Eye (tissue), 1 donor: ENCODE measurements at regions not wholly inside any gene's neighbourhood (a gene's known extent, or its start where the extent isn't known, plus 50 kb on each side); places are given as distances from the start of the nearest gene placed in this dataset.

ENCODE experiments used
- DNase-seq: peaks from one replicate; pipeline ENCODE4 v3.0.0-alpha.2; 2015

DNA sequence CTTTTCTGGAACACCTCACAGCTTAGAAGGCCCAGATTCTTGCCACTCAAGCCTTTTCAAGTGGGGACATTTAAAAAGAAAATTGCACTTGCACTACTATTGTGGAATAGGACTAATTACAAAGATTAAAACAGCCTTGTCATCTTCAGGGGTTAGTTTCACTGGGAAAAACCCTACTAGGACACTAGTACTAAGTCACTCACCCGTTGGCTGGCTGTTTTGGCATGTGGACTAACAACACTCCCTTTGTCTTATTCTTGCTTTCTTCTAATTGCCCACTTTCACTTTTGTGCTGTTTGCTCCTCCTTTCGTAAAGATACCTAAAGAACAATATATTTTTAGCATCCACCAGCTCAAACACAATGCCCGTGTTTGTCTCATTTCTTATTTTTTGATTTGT is 200.9 kb upstream of the MID1 start:
- DNase-seq = no peak

DNA sequence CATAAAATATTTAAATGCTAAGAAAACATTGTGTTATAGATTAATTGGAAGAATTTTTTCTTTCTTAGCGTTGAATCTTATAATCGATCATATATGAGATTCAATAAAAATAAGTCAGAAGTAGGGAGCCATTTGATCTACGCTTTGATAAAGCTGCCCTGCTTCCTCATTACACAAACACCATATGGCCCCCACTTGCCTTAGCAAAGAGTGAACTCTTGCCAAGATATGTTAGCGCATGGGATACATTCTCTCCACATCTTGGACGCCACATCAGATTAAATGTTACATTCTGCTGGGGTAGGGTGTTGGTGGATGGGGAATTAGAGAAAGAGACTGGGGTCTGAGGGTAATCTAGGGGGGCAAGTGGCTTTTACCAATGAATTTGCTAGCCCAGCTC is 207.7 kb upstream of the MID1 start:
- no peak for DNase-seq

DNA sequence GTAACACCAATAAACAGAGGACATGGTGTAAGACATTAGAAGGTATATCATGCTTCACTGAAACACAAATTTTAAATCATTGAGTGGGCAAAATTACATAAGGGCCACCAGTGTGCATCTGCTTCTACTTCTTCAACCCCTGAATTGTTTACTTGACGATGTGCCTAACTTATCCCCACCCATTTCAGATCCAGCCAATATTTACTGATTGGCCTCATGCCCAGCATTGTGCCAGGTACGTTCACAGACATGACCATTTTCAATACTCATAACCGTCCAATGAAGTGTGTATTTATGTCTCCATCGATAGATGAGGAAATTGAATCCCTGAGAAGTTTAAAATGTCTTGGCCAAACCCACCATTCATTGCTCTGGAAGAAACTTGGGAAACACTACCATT is 208.3 kb upstream of the MID1 start:
- DNase-seq = no peak

- DNase-seq = peak; percentile 20
These were observed 211.5 kb upstream of the MID1 start for GRCh38 chrX:10831716-10832502.

GRCh38 chrX:10833299-10834169 is 213.1 kb upstream of the MID1 start:
- DNase-seq = peak; percentile 60

DNA sequence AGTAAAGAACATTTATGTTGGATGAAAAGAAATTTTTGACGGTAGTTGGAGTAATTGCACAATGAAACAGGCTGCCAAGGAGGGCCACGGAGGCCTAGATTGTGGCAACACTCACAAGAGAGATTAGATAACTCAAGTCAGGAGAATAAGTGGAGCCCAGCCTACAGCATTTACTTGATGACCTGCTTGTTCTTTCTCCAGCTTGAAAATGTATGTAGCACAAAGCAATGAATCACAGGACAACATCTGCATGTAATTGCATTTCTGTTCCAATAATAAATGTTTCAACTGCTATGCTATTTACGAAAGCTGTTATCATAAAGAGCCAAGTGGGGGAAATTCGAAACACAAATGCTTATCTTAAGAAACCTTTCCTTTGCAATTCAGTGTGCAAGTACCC is 221.2 kb upstream of the MID1 start:
- peak; percentile 28 for DNase-seq

- no peak for DNase-seq
These were observed 222.3 kb upstream of the MID1 start for GRCh38 chrX:10842646-10843045.

DNA sequence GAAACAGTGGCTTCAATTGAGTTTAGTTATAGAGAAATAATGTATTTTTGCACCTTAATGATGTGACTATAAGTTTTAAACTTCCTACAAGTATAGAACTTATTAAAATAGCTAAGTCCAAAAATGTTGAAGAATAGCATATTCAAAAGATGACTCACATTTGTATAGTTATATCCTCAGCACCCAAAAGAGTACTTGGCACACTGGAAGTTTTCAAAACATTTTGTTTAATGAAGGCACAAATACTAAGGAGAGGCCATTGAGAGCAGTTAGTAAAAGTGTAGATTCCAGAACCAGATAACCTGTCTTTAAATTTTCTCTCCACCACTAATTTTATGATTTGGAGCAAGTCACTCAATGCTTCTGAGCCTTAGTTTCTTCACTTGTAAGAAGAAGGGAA is 226.9 kb upstream of the MID1 start:
- DNase-seq = no peak

DNA sequence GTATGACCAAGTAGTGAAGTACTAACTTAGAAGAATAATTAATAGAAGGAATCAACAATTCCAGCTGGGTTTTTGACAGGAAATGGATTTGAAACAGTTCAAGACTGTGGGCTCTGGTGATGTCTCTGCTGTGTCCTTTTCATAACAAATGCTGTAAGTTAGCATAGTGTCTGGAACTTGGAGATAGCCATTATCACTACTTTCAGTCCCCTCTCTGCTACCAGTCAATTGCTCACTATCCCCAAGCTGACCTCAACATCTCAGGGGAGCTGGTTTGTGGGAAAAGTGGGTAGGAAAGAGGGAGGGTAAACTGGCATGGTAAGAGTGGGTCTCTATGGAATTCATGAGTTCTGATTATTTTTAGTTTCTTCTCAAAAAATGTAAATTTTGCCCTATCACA is 231.4 kb upstream of the MID1 start:
- DNase-seq = no peak

GRCh38 chrX:10854594-10854993 is 234.2 kb upstream of the MID1 start:
- no peak for DNase-seq

GRCh38 chrX:10855845-10856244 is 235.5 kb upstream of the MID1 start:
- no peak for DNase-seq

DNA sequence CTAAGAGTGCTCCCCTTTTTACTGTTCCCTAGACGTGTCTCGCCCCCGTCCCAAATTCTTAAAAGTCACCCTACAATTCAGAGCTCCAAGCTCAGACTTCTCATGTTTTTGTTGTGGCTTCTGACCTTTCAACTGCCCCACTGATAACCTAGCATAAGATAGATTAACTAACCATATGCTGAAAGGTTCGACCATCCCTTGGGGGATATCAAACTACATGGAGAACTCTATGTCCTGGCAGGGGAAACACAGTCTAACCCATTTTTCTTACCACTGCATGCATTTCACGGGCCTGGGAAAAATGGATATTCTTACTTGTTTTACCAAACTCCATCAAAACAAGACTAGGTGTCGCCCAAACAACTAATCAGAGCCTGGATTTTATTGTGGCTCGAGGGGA is 236.4 kb upstream of the MID1 start:
- peak; percentile 14 for DNase-seq

DNA sequence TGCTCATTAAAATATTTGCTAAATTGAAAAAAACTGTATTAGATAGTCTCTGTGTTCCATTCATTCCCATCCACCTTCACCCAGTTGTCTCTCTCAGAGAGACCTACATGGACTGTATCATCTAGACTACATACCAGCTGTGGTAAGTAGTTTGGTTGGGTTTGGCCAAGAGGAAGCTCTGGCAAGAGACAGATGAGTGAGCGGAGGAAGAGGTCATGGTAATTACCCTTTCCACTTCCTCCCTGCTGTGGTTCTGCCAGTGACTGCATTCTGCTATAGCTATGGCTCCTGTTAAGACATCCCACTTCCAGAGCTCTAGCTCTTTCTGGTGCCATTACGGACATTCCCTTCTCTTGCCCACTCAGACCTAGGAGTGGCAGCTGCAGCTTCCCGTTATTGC is 239.0 kb upstream of the MID1 start:
- DNase-seq = no peak

GRCh38 chrX:10875995-10876394 is 235.1 kb upstream of the HCCS start:
- DNase-seq = no peak

- no peak for DNase-seq
These were observed 228.6 kb upstream of the HCCS start for GRCh38 chrX:10882484-10882883.

DNA sequence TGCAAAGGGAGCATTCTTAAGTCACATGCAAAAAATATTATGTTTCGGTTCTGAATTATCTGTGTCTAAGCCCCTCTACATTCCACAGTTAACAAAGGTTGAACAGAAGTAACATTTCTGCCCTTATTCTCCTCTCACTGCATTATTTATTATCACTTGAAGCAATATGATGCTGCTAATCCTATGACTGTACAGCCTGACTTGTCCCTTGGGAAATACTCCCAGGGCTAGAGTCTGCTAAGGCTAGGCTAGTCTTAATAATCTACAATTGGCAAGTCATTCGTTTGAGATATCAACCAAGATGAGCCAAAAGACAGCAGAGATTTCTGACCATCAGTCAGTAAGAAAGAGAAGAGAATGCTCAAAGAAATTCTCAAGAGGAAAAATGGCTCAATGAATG is 226.9 kb upstream of the HCCS start:
- DNase-seq = peak; percentile 15

DNA sequence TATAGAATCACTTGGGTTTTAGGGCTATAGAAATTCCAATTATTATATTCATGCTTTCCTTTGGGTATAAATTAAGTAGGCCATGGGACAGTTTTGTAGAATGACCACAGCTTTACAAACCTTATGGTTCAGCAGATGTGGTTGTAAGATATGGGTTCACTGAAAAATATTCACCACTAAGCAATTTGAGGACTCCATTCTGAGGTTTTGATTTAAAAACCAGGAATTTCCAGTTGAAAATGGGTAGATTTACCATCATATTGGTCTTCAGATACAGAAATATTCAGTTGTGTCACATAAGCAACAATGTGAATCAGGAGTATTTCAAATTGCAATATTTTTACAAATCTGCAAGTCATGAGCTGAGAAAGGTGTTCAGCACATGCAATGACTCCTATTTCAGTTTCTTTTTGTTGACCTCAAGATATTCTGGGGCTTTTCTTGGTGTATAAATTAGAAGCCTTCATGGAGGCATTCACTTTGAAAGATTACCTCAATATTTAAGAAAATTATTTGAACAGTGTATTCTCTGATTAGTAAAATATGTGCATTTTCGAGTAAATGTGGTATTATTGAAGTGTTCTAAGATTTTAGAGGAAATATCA is 218.4 kb upstream of the HCCS start:
- DNase-seq = no peak

DNA sequence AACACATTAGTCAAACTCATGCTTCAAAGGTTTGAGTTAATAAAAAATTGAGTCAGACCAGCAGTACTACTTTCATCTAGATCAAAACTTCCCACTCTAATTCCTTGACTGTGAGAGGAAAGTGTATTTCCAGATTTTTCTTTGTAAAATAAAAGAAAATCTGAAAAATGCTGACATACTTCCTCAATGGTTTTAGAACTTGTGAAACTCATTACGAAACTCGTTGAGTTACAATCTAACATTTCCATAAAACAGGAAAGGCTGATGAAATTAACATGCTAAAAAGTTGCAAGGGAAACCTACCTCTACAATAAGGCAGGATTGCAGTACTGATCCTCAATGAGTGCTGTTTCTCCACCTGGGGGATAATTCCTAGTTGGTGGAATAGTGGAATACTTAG is 217.8 kb upstream of the HCCS start:
- no peak for DNase-seq

DNA sequence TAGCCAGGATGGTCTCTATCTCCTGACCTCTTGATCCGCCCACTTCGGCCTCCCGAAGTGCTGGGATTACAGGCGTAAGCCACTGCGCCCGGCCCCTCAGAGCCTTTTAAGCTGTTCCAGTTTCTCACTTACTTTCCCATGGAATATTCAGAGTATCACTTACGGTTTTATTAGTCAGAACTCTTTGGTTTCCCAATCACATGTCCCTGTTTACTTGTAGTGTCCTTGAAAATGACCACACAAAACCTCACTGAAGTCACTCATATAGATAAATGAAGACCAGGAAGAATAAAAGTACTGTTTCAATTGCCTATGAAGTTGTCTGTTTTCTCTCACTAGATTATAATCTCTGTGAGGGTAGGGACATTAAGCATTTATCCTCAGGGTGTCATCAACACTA is 217.2 kb upstream of the HCCS start:
- no peak for DNase-seq

- DNase-seq = no peak
These were observed 213.4 kb upstream of the HCCS start for GRCh38 chrX:10897768-10898167.

GRCh38 chrX:10900585-10901289 is 210.4 kb upstream of the HCCS start:
- no peak for DNase-seq

GRCh38 chrX:10901290-10901633 is 209.9 kb upstream of the HCCS start:
- no peak for DNase-seq

GRCh38 chrX:10902001-10902400 is 209.1 kb upstream of the HCCS start:
- DNase-seq = no peak
